ENCODE measurements at regions not wholly inside any gene's neighbourhood (a gene's known extent, or its start where the extent isn't known, plus 50 kb on each side); places are given as distances from the start of the nearest gene placed in this dataset.

DNA sequence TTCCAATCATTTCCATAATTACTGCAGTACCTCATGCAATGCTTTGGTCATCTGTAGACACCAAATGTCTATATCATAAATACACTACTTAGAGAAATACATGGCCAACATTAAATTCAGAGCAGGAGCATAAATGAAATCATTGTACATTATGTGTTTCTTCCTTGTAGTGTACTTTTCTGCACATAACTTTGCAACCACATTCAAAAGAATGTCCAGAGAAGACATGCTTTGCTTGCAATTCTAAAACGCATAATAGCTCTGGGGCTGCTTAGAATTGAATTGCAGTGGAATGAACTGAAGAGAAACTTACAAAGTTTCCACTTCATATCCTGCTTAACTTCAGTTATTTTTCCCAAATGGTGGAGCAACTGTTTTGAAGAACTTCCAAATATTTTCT lies 664.4 kb downstream of the DSC3 start:
- Histone ChIP-seq H3K27me3 (ENCODE audit: control insufficient read depth, insufficient read depth, low read length) (no peaks in the 10 kb centered on the region), H3K9me3 (ENCODE audit: control insufficient read depth, insufficient read depth, low read depth, low read length) (no peaks in the 10 kb centered on the region), H3K27ac (ENCODE audit: low read length) (no peak overlapping the region), H3K36me3 (ENCODE audit: control insufficient read depth, insufficient read depth, low read length) (no peaks in the 10 kb centered on the region), H3K4me1 (ENCODE audit: control insufficient read depth, insufficient read depth, low read length) (no peaks in the 10 kb centered on the region), H3K4me3 (ENCODE audit: low read depth in 2 of 2, low read length in 2 of 2) (no peak overlapping the region)
- ATAC-seq (no peak), DNase-seq (ENCODE audit: low read depth, low spot score) (no peak)
- intact Hi-C loops (cut with micrococcal nuclease; ENCODE audit: unreplicated experiment) (no loop called here), in situ Hi-C loops (cut with HindIII; ENCODE audit: low pct_unique_long_range_greater_than_20kb, low sequenced_read_pairs) (no loop called here)
- POLR2A ChIA-PET: no interaction called here
- BruUV-seq (replicated peaks): no TSS peak
- TF ChIP-seq SIN3A (IDR thresholded peaks at IDR 0.05; ENCODE audit: borderline replicate concordance, insufficient read depth, low read depth, low read length): no peak
- no peak for TF ChIP-seq POLR2AphosphoS5 (IDR thresholded peaks at IDR 0.05; ENCODE audit: low read depth, low read length)
- TF ChIP-seq, protein P1, sequence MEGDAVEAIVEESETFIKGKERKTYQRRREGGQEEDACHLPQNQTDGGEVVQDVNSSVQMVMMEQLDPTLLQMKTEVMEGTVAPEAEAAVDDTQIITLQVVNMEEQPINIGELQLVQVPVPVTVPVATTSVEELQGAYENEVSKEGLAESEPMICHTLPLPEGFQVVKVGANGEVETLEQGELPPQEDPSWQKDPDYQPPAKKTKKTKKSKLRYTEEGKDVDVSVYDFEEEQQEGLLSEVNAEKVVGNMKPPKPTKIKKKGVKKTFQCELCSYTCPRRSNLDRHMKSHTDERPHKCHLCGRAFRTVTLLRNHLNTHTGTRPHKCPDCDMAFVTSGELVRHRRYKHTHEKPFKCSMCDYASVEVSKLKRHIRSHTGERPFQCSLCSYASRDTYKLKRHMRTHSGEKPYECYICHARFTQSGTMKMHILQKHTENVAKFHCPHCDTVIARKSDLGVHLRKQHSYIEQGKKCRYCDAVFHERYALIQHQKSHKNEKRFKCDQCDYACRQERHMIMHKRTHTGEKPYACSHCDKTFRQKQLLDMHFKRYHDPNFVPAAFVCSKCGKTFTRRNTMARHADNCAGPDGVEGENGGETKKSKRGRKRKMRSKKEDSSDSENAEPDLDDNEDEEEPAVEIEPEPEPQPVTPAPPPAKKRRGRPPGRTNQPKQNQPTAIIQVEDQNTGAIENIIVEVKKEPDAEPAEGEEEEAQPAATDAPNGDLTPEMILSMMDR (IDR thresholded peaks at IDR 0.05): no peak
- TF ChIP-seq TCF7L2 (IDR thresholded peaks at IDR 0.05; ENCODE audit: low read depth, low read length): no peak
- TF ChIP-seq, protein P2, sequence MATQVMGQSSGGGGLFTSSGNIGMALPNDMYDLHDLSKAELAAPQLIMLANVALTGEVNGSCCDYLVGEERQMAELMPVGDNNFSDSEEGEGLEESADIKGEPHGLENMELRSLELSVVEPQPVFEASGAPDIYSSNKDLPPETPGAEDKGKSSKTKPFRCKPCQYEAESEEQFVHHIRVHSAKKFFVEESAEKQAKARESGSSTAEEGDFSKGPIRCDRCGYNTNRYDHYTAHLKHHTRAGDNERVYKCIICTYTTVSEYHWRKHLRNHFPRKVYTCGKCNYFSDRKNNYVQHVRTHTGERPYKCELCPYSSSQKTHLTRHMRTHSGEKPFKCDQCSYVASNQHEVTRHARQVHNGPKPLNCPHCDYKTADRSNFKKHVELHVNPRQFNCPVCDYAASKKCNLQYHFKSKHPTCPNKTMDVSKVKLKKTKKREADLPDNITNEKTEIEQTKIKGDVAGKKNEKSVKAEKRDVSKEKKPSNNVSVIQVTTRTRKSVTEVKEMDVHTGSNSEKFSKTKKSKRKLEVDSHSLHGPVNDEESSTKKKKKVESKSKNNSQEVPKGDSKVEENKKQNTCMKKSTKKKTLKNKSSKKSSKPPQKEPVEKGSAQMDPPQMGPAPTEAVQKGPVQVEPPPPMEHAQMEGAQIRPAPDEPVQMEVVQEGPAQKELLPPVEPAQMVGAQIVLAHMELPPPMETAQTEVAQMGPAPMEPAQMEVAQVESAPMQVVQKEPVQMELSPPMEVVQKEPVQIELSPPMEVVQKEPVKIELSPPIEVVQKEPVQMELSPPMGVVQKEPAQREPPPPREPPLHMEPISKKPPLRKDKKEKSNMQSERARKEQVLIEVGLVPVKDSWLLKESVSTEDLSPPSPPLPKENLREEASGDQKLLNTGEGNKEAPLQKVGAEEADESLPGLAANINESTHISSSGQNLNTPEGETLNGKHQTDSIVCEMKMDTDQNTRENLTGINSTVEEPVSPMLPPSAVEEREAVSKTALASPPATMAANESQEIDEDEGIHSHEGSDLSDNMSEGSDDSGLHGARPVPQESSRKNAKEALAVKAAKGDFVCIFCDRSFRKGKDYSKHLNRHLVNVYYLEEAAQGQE (IDR thresholded peaks at IDR 0.05; ENCODE audit: insufficient read depth in 1 of 2, low read depth in 2 of 2, low read length in 1 of 2): no peak
- CTCF ChIA-PET: no interaction called here

DNA sequence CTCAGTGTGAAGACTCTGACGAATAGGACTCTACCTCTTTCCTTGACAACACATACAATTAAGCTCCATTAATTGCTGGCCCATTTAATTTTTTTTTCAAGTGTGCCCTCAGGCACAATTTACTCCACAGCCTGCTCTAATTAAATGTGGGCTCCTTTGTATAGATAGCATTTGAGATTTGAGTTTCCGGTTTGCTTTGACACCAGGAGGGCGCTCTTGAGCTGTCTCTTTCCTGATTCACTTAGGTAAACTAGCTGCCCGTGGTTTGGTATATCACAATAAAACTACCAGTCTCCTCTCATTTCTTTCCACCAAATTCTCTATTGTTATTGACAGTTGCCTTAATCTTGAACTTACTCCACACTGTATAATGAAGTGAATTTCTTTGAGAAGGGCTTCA lies 666.0 kb downstream of the DSC3 start:
- CTCF ChIA-PET: no interaction called here
- Histone ChIP-seq H3K4me1 (ENCODE audit: control insufficient read depth, insufficient read depth, low read length) (no peaks in the 10 kb centered on the region), H3K9me3 (ENCODE audit: control insufficient read depth, insufficient read depth, low read depth, low read length) (no peaks in the 10 kb centered on the region), H3K4me3 (ENCODE audit: low read depth in 2 of 2, low read length in 2 of 2) (no peak overlapping the region), H3K36me3 (ENCODE audit: control insufficient read depth, insufficient read depth, low read length) (no peaks in the 10 kb centered on the region), H3K27ac (ENCODE audit: low read length) (no peak overlapping the region), H3K27me3 (ENCODE audit: control insufficient read depth, insufficient read depth, low read length) (no peaks in the 10 kb centered on the region)
- intact Hi-C loops (cut with micrococcal nuclease; ENCODE audit: unreplicated experiment): no loop called here
- POLR2A ChIA-PET: no interaction called here
- TF ChIP-seq SIN3A (IDR thresholded peaks at IDR 0.05; ENCODE audit: borderline replicate concordance, insufficient read depth, low read depth, low read length): no peak
- TF ChIP-seq, protein P1 (IDR thresholded peaks at IDR 0.05): no peak
- TF ChIP-seq, protein P2 (IDR thresholded peaks at IDR 0.05; ENCODE audit: insufficient read depth in 1 of 2, low read depth in 2 of 2, low read length in 1 of 2): no peak
- TF ChIP-seq TCF7L2 (IDR thresholded peaks at IDR 0.05; ENCODE audit: low read depth, low read length): no peak
- TF ChIP-seq POLR2AphosphoS5 (IDR thresholded peaks at IDR 0.05; ENCODE audit: low read depth, low read length): no peak
- ATAC-seq: no peak
- in situ Hi-C loops (cut with HindIII; ENCODE audit: low pct_unique_long_range_greater_than_20kb, low sequenced_read_pairs): no loop called here
- no TSS peak for BruUV-seq (replicated peaks)
- DNase-seq (ENCODE audit: low read depth, low spot score): no peak

Data from Panc1 (cell line).